Right atrium auricular region (tissue), 2 donors: ENCODE measurements at regions not wholly inside any gene's neighbourhood (a gene's known extent, or its start where the extent isn't known, plus 50 kb on each side); places are given as distances from the start of the nearest gene placed in this dataset.

Source experiments
- DNase-seq: peaks from one replicate; pipeline ENCODE4 v3.0.0-alpha.2; 2019; ENCODE audit warnings: low spot score
- H3K27ac ChIP-seq, 2 donors: fragments of 200-600 bp; sonication (generic); 1 replicate in 1 of 2; 2 replicates in 1 of 2; pipeline ENCODE4 v1.5.1; 2016 to 2019
- H3K27me3 ChIP-seq, 2 donors: fragments of 200-600 bp; sonication (generic); one replicate each; pipeline versions ENCODE4 v1.5.1 to v1.6.0; 2017 to 2019
- H3K36me3 ChIP-seq: fragments of 200-600 bp; sonication (generic); one replicate; pipeline ENCODE4 v1.5.1; 2016
- H3K4me1 ChIP-seq, 2 donors: fragments of 200-600 bp; sonication (generic); one replicate each; pipeline versions ENCODE4 v1.5.1 to v1.6.0; 2017 to 2019
- H3K4me3 ChIP-seq, 2 donors: fragments of 200-600 bp; sonication (generic); 1 replicate in 1 of 2; 2 replicates in 1 of 2; pipeline ENCODE4 v1.5.1; 2017 to 2019; ENCODE audit warnings: mild to moderate bottlenecking in 1 of 2, moderate library complexity in 1 of 2
- H3K9me3 ChIP-seq, 2 donors: fragments of 200-600 bp; sonication (generic); one replicate each; pipeline ENCODE4 v1.5.1; 2019
- CTCF ChIP-seq, 2 donors: fragments of 200-600 bp; sonication (generic); IDR thresholded peaks; one replicate each; pipeline ENCODE4 v1.5.1; 2019; ENCODE audit warnings: antibody characterized with exemption in 2 of 2

GRCh38 chr2:157024129-157024528 lies 233.4 kb upstream of the GALNT5 start:
- no peak for TF ChIP-seq CTCF (IDR thresholded peaks at IDR 0.05)
- no peak for DNase-seq
- Histone ChIP-seq H3K27me3 (no peaks in the 10 kb centered on the region), H3K4me1 (no peaks in the 10 kb centered on the region), H3K4me3 (no peak overlapping the region), H3K9me3 (no peaks in the 10 kb centered on the region), H3K36me3 (no peaks in the 10 kb centered on the region), H3K27ac (no peak overlapping the region)

GRCh38 chr2:157032017-157032416 lies 225.5 kb upstream of the GALNT5 start:
- no peak for DNase-seq
- H3K27ac ChIP-seq = no peak overlapping the region
- no peaks in the 10 kb centered on the region for H3K36me3 ChIP-seq
- H3K4me3 ChIP-seq = no peak overlapping the region
- TF ChIP-seq CTCF (IDR thresholded peaks at IDR 0.05) = no peak
- H3K4me1 ChIP-seq = no peaks in the 10 kb centered on the region
- H3K9me3 ChIP-seq = no peaks in the 10 kb centered on the region
- no peaks in the 10 kb centered on the region for H3K27me3 ChIP-seq

GRCh38 chr2:157036726-157037125 lies 220.8 kb upstream of the GALNT5 start:
- Histone ChIP-seq H3K36me3 (no peaks in the 10 kb centered on the region), H3K9me3 (no peaks in the 10 kb centered on the region), H3K27ac (no peak overlapping the region), H3K4me1 (no peaks in the 10 kb centered on the region), H3K4me3 (no peak overlapping the region), H3K27me3 (no peaks in the 10 kb centered on the region)
- no peak for TF ChIP-seq CTCF (IDR thresholded peaks at IDR 0.05)
- DNase-seq = no peak

- H3K27ac ChIP-seq = no peak overlapping the region
- DNase-seq = no peak
Measured at GRCh38 chr2:157043786-157044185, 213.7 kb upstream of the GALNT5 start.

GRCh38 chr2:157046396-157046795 lies 211.1 kb upstream of the GALNT5 start:
- no peaks in the 10 kb centered on the region for H3K36me3 ChIP-seq
- TF ChIP-seq CTCF (IDR thresholded peaks at IDR 0.05) = no peak

More at GRCh38 chr2:157043786-157044185, 213.7 kb upstream of the GALNT5 start:
- Histone ChIP-seq H3K9me3 (no peaks in the 10 kb centered on the region), H3K27me3 (no peaks in the 10 kb centered on the region), H3K4me3 (no peak overlapping the region), H3K36me3 (no peaks in the 10 kb centered on the region), H3K4me1 (no peaks in the 10 kb centered on the region)
- TF ChIP-seq CTCF (IDR thresholded peaks at IDR 0.05) = no peak

GRCh38 chr2:157052685-157053224 lies 204.8 kb upstream of the GALNT5 start:
- Histone ChIP-seq H3K36me3 (no peaks in the 10 kb centered on the region), H3K27ac (no peak overlapping the region), H3K4me1 (no peaks in the 10 kb centered on the region), H3K9me3 (no peaks in the 10 kb centered on the region), H3K27me3 (no peaks in the 10 kb centered on the region), H3K4me3 (no peak overlapping the region)
- TF ChIP-seq CTCF (IDR thresholded peaks at IDR 0.05) = no peak
- no peak for DNase-seq

More at GRCh38 chr2:157046396-157046795, 211.1 kb upstream of the GALNT5 start:
- no peak overlapping the region for H3K27ac ChIP-seq
- H3K9me3 ChIP-seq = no peaks in the 10 kb centered on the region
- H3K4me1 ChIP-seq = no peaks in the 10 kb centered on the region
- no peaks in the 10 kb centered on the region for H3K27me3 ChIP-seq
- no peak for DNase-seq
- H3K4me3 ChIP-seq = no peak overlapping the region
